Left cardiac atrium (tissue), 4 donors: ENCODE measurements at regions not wholly inside any gene's neighbourhood (a gene's known extent, or its start where the extent isn't known, plus 50 kb on each side); places are given as distances from the start of the nearest gene placed in this dataset.
"Not testable (repeated sequence)": the region's sequence is repeated elsewhere in the genome, so short reads cannot be mapped to it uniquely, and the experiment has no call there.

ENCODE experiments used
- ATAC-seq, 2 donors: fragments of 200-7000 bp; cut with Tn5 transposase; one replicate each; pipeline ENCODE4 v1.9.1; 2020; ENCODE audit warnings: mild to moderate bottlenecking in 2 of 2, moderate library complexity in 2 of 2
- DNase-seq: peaks from one replicate; pipeline ENCODE4 v3.0.0-alpha.2; 2020
- intact Hi-C, 2 donors: fragments of 100-400 bp; cut with DNase I; formaldehyde crosslinking; loops; one replicate each; pipeline versions ENCODE4 v1.14.1 to v1.15.1; 2022 to 2023
- donor health status: DM: no; HTN: yes; CAD: no.
- donor health status: DM: no; HTN: yes; CAD: no; lungs with severe emphysema.
- donor health status: DM: yes; HTN: yes; CAD: no.
- donor health status: Dilated cardiomyopathy.

- ATAC-seq (no peak), DNase-seq (no peak)
- intact Hi-C loops: no loop called here
These were observed 880.6 kb upstream of the C9orf72 start for GRCh38 chr9:28453918-28454317.

GRCh38 chr9:28456861-28457260, 883.6 kb upstream of the C9orf72 start:
- intact Hi-C loops: no loop called here
- DNase-seq: no peak
- ATAC-seq: no peak

- intact Hi-C loops: loop anchor here in 1 of 2 donors (10.0 kb wide), 1 partner anchor 60 kb away; no protein-coding TSS in a partner anchor
- no peak for DNase-seq
- ATAC-seq: no peak
These were observed 891.4 kb upstream of the C9orf72 start for GRCh38 chr9:28464481-28465216.

- ATAC-seq (no peak), DNase-seq (no peak)
- intact Hi-C loops: no loop called here
These were observed 898.0 kb upstream of the C9orf72 start for GRCh38 chr9:28471261-28471660.

GRCh38 chr9:28487561-28487960, 914.3 kb upstream of the C9orf72 start:
- ATAC-seq (no peak), DNase-seq (no peak)
- intact Hi-C loops: no loop called here

GRCh38 chr9:28491121-28491520, 917.8 kb upstream of the C9orf72 start:
- ATAC-seq: no peak
- intact Hi-C loops: no loop called here

GRCh38 chr9:28498168-28498567, 924.9 kb upstream of the C9orf72 start:
- intact Hi-C loops, ATAC-seq, DNase-seq: not testable (repeated sequence)

More at GRCh38 chr9:28491121-28491520, 917.8 kb upstream of the C9orf72 start:
- no peak for DNase-seq

GRCh38 chr9:28502189-28502588, 928.9 kb upstream of the C9orf72 start:
- intact Hi-C loops: no loop called here
- ATAC-seq (no peak), DNase-seq (no peak)

GRCh38 chr9:28502741-28503140, 929.5 kb upstream of the C9orf72 start:
- DNase-seq: no peak
- ATAC-seq: no peak
- intact Hi-C loops: no loop called here

- ATAC-seq (no peak), DNase-seq (no peak)
- intact Hi-C loops: no loop called here
These were observed 930.3 kb upstream of the C9orf72 start for GRCh38 chr9:28503573-28503972.

GRCh38 chr9:28518439-28518838, 945.2 kb upstream of the C9orf72 start:
- ATAC-seq (no peak), DNase-seq (no peak)
- intact Hi-C loops: no loop called here

GRCh38 chr9:28524309-28524708, 951.0 kb upstream of the C9orf72 start:
- intact Hi-C loops: loop anchor here in 1 of 2 donors (10.0 kb wide), 1 partner anchor 60 kb away; no protein-coding TSS in a partner anchor
- DNase-seq, ATAC-seq: not testable (repeated sequence)

- no peak for ATAC-seq
- no peak for DNase-seq
- intact Hi-C loops: loop anchor here in 1 of 2 donors (10.0 kb wide), 1 partner anchor 63 kb away; no protein-coding TSS in a partner anchor
These were observed 954.8 kb upstream of the C9orf72 start for GRCh38 chr9:28528049-28528448.

GRCh38 chr9:28538132-28538531, 964.9 kb upstream of the C9orf72 start:
- intact Hi-C loops: no loop called here
- ATAC-seq (no peak), DNase-seq (no peak)

GRCh38 chr9:28539434-28540070, 966.3 kb upstream of the C9orf72 start:
- intact Hi-C loops: no loop called here
- no peak for DNase-seq
- no peak for ATAC-seq

GRCh38 chr9:28542928-28543327, 969.6 kb upstream of the C9orf72 start:
- no peak for DNase-seq
- ATAC-seq: no peak
- intact Hi-C loops: no loop called here

GRCh38 chr9:28547527-28547926, 974.2 kb upstream of the C9orf72 start:
- intact Hi-C loops: no loop called here
- ATAC-seq (no peak), DNase-seq (no peak)

GRCh38 chr9:28563291-28563934, 990.1 kb upstream of the C9orf72 start:
- no peak for DNase-seq
- intact Hi-C loops: no loop called here

GRCh38 chr9:28583832-28584231, 1010.6 kb upstream of the C9orf72 start:
- intact Hi-C loops: no loop called here
- ATAC-seq (no peak), DNase-seq (no peak)

More at GRCh38 chr9:28563291-28563934, 990.1 kb upstream of the C9orf72 start:
- no peak for ATAC-seq

- no peak for ATAC-seq
- intact Hi-C loops: no loop called here
- DNase-seq: no peak
These were observed 1011.3 kb upstream of the C9orf72 start for GRCh38 chr9:28584542-28584941.
